ENCODE measurements at regions not wholly inside any gene's neighbourhood (a gene's known extent, or its start where the extent isn't known, plus 50 kb on each side); places are given as distances from the start of the nearest gene placed in this dataset.

DNA sequence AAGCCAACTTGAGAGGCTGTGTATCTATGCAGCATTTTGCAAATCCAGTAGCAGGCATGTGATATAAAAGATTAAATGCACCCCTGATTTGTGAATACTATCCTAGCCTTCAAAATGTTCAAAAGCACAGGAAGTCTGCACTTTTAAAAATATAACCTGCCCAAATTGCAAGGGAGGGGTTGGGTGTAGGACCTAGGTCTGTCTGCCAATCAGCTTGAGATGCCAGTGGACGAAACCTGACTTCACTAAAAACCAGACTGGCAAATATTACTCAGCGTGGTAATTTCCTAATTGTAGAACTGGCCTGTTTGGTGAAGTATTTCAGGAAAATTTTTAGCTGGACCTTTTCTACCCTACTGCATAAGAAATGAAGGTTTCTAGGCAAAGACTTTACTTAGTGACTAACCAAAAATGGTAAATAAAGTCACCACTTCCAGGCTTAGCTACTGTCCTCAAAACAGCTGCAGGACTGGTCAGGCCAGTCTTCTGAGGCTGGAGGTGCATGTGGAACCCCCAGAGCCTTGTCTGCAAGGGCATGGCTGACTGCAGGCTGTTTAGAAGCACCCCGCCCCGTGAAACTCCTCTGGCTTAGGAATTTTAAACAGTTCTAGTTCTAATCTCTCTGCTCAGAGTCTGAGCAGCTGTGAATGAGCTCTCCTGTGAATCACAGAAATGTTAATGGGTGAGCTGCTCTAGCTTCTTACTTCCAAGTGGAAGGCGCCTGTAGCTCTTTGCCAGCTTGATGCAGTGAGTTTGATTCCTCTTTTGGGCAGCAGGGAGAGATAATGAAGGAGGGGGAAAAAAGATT is 104.4 kb upstream of the ESR1 start:
- Histone ChIP-seq H3K9me3 (no peaks in the 10 kb centered on the region), H3K4me3 (ENCODE audit: low read depth, low read length) (no peak overlapping the region), H3K27me3 (replicated peaks; ENCODE audit: control insufficient read depth, insufficient read depth, low read length) (no peaks in the 10 kb centered on the region), H3K4me1 (peaks cover 21% of the 10 kb centered on the region), H3K36me3 (ENCODE audit: control insufficient read depth, insufficient read depth, low read length) (no peaks in the 10 kb centered on the region)
- Mint-ChIP-seq H3K36me3 (ENCODE audit: insufficient read depth, unreplicated experiment) (no peaks in the 10 kb centered on the region), H3K9me3 (ENCODE audit: unreplicated experiment) (peaks cover 8% of the 10 kb centered on the region), H3K27me3 (ENCODE audit: insufficient read depth, unreplicated experiment) (no peaks in the 10 kb centered on the region), H3K27ac (ENCODE audit: unreplicated experiment) (peak overlapping the region; percentile 28), H3K4me3 (ENCODE audit: unreplicated experiment) (no peak overlapping the region), H3K4me1 (ENCODE audit: low read depth, unreplicated experiment) (peaks cover 10% of the 10 kb centered on the region)
- POLR2A ChIA-PET, result no interaction called here
- intact Hi-C loops (cut with micrococcal nuclease; ENCODE audit: unreplicated experiment), result no loop called here
- BruUV-seq (replicated peaks), result no TSS peak
- no peak for DNase-seq
- TF ChIP-seq, protein P1, sequence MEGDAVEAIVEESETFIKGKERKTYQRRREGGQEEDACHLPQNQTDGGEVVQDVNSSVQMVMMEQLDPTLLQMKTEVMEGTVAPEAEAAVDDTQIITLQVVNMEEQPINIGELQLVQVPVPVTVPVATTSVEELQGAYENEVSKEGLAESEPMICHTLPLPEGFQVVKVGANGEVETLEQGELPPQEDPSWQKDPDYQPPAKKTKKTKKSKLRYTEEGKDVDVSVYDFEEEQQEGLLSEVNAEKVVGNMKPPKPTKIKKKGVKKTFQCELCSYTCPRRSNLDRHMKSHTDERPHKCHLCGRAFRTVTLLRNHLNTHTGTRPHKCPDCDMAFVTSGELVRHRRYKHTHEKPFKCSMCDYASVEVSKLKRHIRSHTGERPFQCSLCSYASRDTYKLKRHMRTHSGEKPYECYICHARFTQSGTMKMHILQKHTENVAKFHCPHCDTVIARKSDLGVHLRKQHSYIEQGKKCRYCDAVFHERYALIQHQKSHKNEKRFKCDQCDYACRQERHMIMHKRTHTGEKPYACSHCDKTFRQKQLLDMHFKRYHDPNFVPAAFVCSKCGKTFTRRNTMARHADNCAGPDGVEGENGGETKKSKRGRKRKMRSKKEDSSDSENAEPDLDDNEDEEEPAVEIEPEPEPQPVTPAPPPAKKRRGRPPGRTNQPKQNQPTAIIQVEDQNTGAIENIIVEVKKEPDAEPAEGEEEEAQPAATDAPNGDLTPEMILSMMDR (IDR thresholded peaks at IDR 0.05; ENCODE audit: insufficient read depth in 1 of 2, low read depth in 1 of 2, low read length in 1 of 2, severe bottlenecking in 1 of 2, unreplicated experiment in 1 of 2), result no peak
- CTCF ChIA-PET, result no interaction called here

DNA sequence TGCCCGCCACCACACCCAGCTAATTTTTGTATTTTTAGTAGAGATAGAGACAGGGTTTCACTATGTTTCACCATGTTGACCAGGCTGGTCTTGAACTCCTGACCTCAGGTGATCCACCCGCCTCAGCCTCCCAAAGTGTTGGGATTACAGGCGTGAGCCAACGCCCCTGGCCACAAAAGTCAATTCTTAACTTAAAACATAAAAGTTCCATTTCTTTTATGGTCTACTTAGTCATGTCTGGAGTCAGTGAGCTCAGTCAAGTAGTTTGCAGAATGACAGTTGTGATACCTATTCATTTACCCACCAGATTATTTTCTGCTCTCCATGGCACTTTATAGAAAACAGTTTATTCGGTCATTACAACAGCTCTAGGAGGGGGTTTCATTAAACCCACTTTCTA is 103.1 kb upstream of the ESR1 start:
- H3K27me3 Mint-ChIP-seq (ENCODE audit: insufficient read depth, unreplicated experiment), result no peaks in the 10 kb centered on the region
- CTCF ChIA-PET, result no interaction called here
- no peak overlapping the region for H3K4me3 Mint-ChIP-seq (ENCODE audit: unreplicated experiment)
- H3K9me3 Mint-ChIP-seq (ENCODE audit: unreplicated experiment), result no peaks in the 10 kb centered on the region
- no peak overlapping the region for H3K27ac Mint-ChIP-seq (ENCODE audit: unreplicated experiment)
- Histone ChIP-seq H3K4me1 (peaks cover 21% of the 10 kb centered on the region), H3K27me3 (replicated peaks; ENCODE audit: control insufficient read depth, insufficient read depth, low read length) (no peaks in the 10 kb centered on the region), H3K36me3 (ENCODE audit: control insufficient read depth, insufficient read depth, low read length) (no peaks in the 10 kb centered on the region), H3K9me3 (no peaks in the 10 kb centered on the region), H3K4me3 (ENCODE audit: low read depth, low read length) (no peak overlapping the region)
- POLR2A ChIA-PET, result no interaction called here
- H3K4me1 Mint-ChIP-seq (ENCODE audit: low read depth, unreplicated experiment), result peaks cover 10% of the 10 kb centered on the region
- H3K36me3 Mint-ChIP-seq (ENCODE audit: insufficient read depth, unreplicated experiment), result no peaks in the 10 kb centered on the region
- TF ChIP-seq, protein P1 (IDR thresholded peaks at IDR 0.05; ENCODE audit: insufficient read depth in 1 of 2, low read depth in 1 of 2, low read length in 1 of 2, severe bottlenecking in 1 of 2, unreplicated experiment in 1 of 2), result no peak
- BruUV-seq (replicated peaks), result no TSS peak
- intact Hi-C loops (cut with micrococcal nuclease; ENCODE audit: unreplicated experiment), result no loop called here
- DNase-seq, result no peak

DNA sequence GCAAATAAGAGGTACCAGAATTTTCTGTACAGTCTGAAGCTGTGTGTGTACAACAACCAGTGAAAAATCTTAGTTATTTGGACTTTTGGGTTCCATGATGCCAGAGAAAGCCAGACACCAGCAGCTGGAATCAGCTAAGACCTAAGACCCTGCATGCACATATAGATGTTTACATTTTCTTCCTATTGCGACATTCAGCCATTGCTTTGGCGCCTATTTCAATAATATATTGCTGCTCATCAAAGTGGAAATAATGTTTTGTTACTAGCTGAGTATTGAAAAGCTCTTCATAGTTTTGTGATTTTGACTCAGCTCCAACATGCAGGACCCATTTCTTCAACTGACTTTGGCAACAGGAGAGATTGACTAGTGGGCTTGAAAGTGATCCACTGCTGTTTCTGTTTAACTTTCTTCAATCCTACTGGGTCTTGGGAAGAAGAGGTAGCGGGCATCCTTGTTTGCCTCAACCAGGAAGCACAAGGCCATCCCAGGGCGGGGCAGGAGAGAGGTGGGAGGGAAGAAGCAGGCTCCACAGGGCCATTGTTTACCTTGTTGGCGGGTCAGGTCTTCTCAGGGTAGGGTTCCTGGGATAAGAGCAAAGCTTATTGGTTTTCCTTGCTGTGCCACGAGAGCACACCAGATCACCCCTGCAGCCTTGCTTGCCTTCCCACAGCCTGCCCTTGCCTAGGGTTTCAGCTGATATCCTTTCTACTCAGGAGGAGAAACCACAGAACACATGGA is 101.3 kb upstream of the ESR1 start:
- H3K9me3 Mint-ChIP-seq (ENCODE audit: unreplicated experiment), result no peaks in the 10 kb centered on the region
- H3K4me3 Mint-ChIP-seq (ENCODE audit: unreplicated experiment), result no peak overlapping the region
- H3K36me3 ChIP-seq (ENCODE audit: control insufficient read depth, insufficient read depth, low read length), result no peaks in the 10 kb centered on the region
- ChIA-PET CTCF (interaction anchor here (0.6 kb wide), 1 partner anchor 260 kb away, joined by 5 read pairs; no protein-coding TSS in a partner anchor), POLR2A (no interaction called here)
- no peak for DNase-seq
- H3K27me3 ChIP-seq (replicated peaks; ENCODE audit: control insufficient read depth, insufficient read depth, low read length), result no peaks in the 10 kb centered on the region
- no TSS peak for BruUV-seq (replicated peaks)
- H3K4me1 ChIP-seq, result peaks cover 21% of the 10 kb centered on the region
- H3K4me3 ChIP-seq (ENCODE audit: low read depth, low read length), result no peak overlapping the region
- H3K4me1 Mint-ChIP-seq (ENCODE audit: low read depth, unreplicated experiment), result peaks cover 10% of the 10 kb centered on the region
- TF ChIP-seq, protein P1 (IDR thresholded peaks at IDR 0.05; ENCODE audit: insufficient read depth in 1 of 2, low read depth in 1 of 2, low read length in 1 of 2, severe bottlenecking in 1 of 2, unreplicated experiment in 1 of 2), result no peak
- intact Hi-C loops (cut with micrococcal nuclease; ENCODE audit: unreplicated experiment), result no loop called here
- no peaks in the 10 kb centered on the region for H3K36me3 Mint-ChIP-seq (ENCODE audit: insufficient read depth, unreplicated experiment)
- H3K9me3 ChIP-seq, result no peaks in the 10 kb centered on the region
- H3K27ac Mint-ChIP-seq (ENCODE audit: unreplicated experiment), result no peak overlapping the region
- no peaks in the 10 kb centered on the region for H3K27me3 Mint-ChIP-seq (ENCODE audit: insufficient read depth, unreplicated experiment)
